ENCODE measurements at regions not wholly inside any gene's neighbourhood (a gene's known extent, or its start where the extent isn't known, plus 50 kb on each side); places are given as distances from the start of the nearest gene placed in this dataset.

- no peak for TF ChIP-seq POLR2AphosphoS5 (IDR thresholded peaks at IDR 0.05)
- no peak for TF ChIP-seq CTCF (IDR thresholded peaks at IDR 0.05)
These were observed 152.6 kb upstream of the LUZP2 start for GRCh38 chr11:24344222-24344621.

Measured in suprapubic skin (tissue), 3 donors.